Loucy (cell line): ENCODE measurements at regions not wholly inside any gene's neighbourhood (a gene's known extent, or its start where the extent isn't known, plus 50 kb on each side); places are given as distances from the start of the nearest gene placed in this dataset.

Experiments
- H2AFZ ChIP-seq: fragments of 200-600 bp; sonication (generic); 2 replicates; pipeline ENCODE4 v1.6.0; 2016; ENCODE audit warnings: antibody characterized with exemption, mild to moderate bottlenecking, low read length, moderate library complexity
- H3F3A ChIP-seq: fragments of 200-600 bp; 2 replicates; pipeline ENCODE4 v1.6.0; 2016; ENCODE audit warnings: antibody characterized with exemption, low read depth, mild to moderate bottlenecking
- H3K27me3 ChIP-seq: fragments of 200-600 bp; sonication (generic); 2 replicates; pipeline ENCODE4 v1.6.1; 2014; ENCODE audit warnings: low read length, mild to moderate bottlenecking; ENCODE audit not compliant: insufficient read depth, poor library complexity, severe bottlenecking
- H3K36me3 ChIP-seq: fragments of 200-600 bp; sonication (generic); 2 replicates; pipeline ENCODE4 v1.6.1; 2016; ENCODE audit warnings: low read length; ENCODE audit not compliant: insufficient read depth
- H3K4me1 ChIP-seq: fragments of 200-600 bp; sonication (generic); 2 replicates; pipeline ENCODE4 v1.5.1; 2014; ENCODE audit warnings: low read length, mild to moderate bottlenecking; ENCODE audit not compliant: insufficient read depth, poor library complexity, severe bottlenecking
- H3K4me2 ChIP-seq: fragments of 200-600 bp; sonication (generic); 2 replicates; pipeline ENCODE4 v1.6.0; 2014; ENCODE audit warnings: antibody characterized with exemption, low read length, low read depth, mild to moderate bottlenecking; ENCODE audit not compliant: poor library complexity, severe bottlenecking
- H3K4me3 ChIP-seq: fragments of 200-600 bp; sonication (generic); 2 replicates; pipeline ENCODE4 v1.5.1; 2014; ENCODE audit warnings: low read length, mild to moderate bottlenecking, mixed read lengths; ENCODE audit not compliant: poor library complexity, severe bottlenecking
- H3K79me2 ChIP-seq: fragments of 200-600 bp; sonication (generic); 2 replicates; pipeline ENCODE4 v1.6.1; 2014; ENCODE audit warnings: low read length; ENCODE audit not compliant: insufficient read depth
- H3K9ac ChIP-seq: fragments of 200-600 bp; sonication (generic); 2 replicates; pipeline ENCODE4 v1.6.0; 2014; ENCODE audit warnings: mild to moderate bottlenecking, low read depth, low read length, moderate library complexity; ENCODE audit not compliant: poor library complexity, severe bottlenecking
- H3K9me2 ChIP-seq: fragments of 200-600 bp; sonication (generic); replicated peaks from 2 replicates; pipeline ENCODE4 v1.6.1; 2016; ENCODE audit warnings: low read depth, low read length, mixed read lengths
- H3K9me3 ChIP-seq: fragments of 200-600 bp; sonication (generic); 2 replicates; pipeline ENCODE4 v1.6.1; 2014; ENCODE audit warnings: mild to moderate bottlenecking, antibody characterized with exemption, low read length, low read depth; ENCODE audit not compliant: insufficient read depth
- H4K20me1 ChIP-seq: fragments of 200-600 bp; sonication (generic); 2 replicates; pipeline ENCODE4 v1.6.0; 2014; ENCODE audit warnings: antibody characterized with exemption, low read length, mild to moderate bottlenecking; ENCODE audit not compliant: insufficient read depth, poor library complexity, severe bottlenecking
- CTCF ChIP-seq: fragments of 200-600 bp; sonication (generic); conservative IDR thresholded peaks from 2 replicates; pipeline ENCODE4 v1.5.1; 2014; ENCODE audit warnings: mild to moderate bottlenecking, antibody characterized with exemption, low read length
- EZH2phosphoT487 ChIP-seq: fragments of 200-600 bp; IDR thresholded peaks from 2 replicates; pipeline ENCODE4 v1.6.1; 2018; ENCODE audit warnings: antibody characterized with exemption, mild to moderate bottlenecking, moderate library complexity, borderline replicate concordance

DNA sequence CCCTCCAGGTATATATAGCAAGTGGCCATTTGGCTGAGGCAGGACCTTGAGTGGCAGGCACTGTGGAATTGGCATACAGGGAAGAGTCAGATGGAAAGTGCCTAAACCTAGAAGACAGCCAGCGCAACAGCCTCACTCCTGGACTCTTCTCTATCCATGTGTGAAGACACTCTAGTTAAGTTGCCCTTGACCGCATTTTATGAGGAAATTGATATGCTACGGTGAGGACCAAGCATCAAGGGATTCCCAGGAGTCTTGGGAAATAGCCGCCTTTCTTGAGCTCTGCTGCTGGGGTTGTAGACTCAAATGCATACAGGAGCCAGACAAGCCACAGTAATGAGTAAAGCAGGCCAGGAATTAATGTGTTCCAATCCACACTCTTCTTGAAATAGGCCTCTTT is 145.9 kb upstream of the KAZN start:
- Histone ChIP-seq H3K79me2 (no peaks in the 10 kb centered on the region), H4K20me1 (no peaks in the 10 kb centered on the region), H3K36me3 (no peaks in the 10 kb centered on the region), H3K9me2 (no peaks in the 10 kb centered on the region), H3K27me3 (no peaks in the 10 kb centered on the region), H3K4me2 (no peak overlapping the region), H3F3A (no peaks in the 10 kb centered on the region), H3K9me3 (no peaks in the 10 kb centered on the region; the same call in 1 of the 2 replicates), H3K9ac (no peak overlapping the region), H3K4me1 (no peaks in the 10 kb centered on the region), H3K4me3 (no peak overlapping the region), H2AFZ (no peak overlapping the region)
- TF ChIP-seq CTCF (no peak), EZH2phosphoT487 (no peak)

DNA sequence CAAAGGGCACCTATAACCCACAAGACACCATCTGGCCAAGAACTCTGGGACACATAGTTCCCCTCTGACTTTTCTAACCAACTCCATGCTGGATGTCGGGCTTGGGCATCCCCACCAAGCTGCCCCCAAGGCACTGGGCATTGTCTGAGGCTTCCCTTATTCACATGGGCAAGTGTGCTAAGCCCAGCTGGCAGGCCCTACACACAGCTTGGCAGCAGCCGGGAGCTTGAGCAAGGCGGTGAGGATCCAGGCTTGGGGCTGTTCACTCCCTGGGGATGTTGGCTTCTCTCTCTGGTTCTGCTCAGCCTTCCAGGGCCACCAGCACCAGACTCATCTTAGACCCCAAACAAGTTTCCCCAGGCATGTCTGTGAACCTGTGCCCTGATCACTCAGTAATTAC is 138.3 kb upstream of the KAZN start:
- H3K36me3 ChIP-seq: no peaks in the 10 kb centered on the region
- H3K4me1 ChIP-seq: no peaks in the 10 kb centered on the region
- no peaks in the 10 kb centered on the region for H3K9me2 ChIP-seq
- H3K9ac ChIP-seq: no peak overlapping the region
- no peaks in the 10 kb centered on the region for H3F3A ChIP-seq
- H3K4me2 ChIP-seq: no peak overlapping the region
- no peaks in the 10 kb centered on the region for H3K27me3 ChIP-seq
- no peak overlapping the region for H2AFZ ChIP-seq
- no peak for TF ChIP-seq EZH2phosphoT487
- TF ChIP-seq CTCF: no peak
- H4K20me1 ChIP-seq: no peaks in the 10 kb centered on the region
- no peak overlapping the region for H3K4me3 ChIP-seq
- no peaks in the 10 kb centered on the region for H3K79me2 ChIP-seq
- no peaks in the 10 kb centered on the region for H3K9me3 ChIP-seq

DNA sequence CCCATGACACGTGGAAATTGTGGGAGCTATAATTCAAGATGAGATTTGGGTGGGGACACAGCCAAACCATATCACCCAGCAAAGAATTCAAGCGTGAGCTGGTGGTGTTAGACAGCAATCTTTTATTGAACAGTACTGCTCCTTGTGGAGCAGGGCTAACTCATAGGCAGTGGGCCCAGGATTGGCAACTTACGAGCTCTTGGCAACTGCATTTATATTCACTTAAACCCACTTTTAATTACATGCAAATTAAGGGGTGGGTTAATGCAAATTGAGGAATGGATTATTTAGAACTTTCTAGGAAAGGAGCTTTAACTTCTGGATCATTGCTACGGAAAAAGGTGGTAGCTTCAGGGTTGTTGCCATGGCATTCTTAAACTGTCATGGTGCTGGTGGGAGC is 135.6 kb upstream of the KAZN start:
- Histone ChIP-seq H3K27me3 (no peaks in the 10 kb centered on the region), H3K4me2 (no peak overlapping the region), H3K9me2 (no peaks in the 10 kb centered on the region), H3K79me2 (no peaks in the 10 kb centered on the region), H3K9me3 (no peaks in the 10 kb centered on the region), H3K36me3 (no peaks in the 10 kb centered on the region), H4K20me1 (no peaks in the 10 kb centered on the region), H3K4me3 (no peak overlapping the region), H3K9ac (no peak overlapping the region), H3F3A (no peaks in the 10 kb centered on the region), H3K4me1 (no peaks in the 10 kb centered on the region), H2AFZ (no peak overlapping the region)
- no peak for TF ChIP-seq CTCF
- no peak for TF ChIP-seq EZH2phosphoT487
